ENCODE measurements at regions not wholly inside any gene's neighbourhood (a gene's known extent, or its start where the extent isn't known, plus 50 kb on each side); places are given as distances from the start of the nearest gene placed in this dataset.

DNA sequence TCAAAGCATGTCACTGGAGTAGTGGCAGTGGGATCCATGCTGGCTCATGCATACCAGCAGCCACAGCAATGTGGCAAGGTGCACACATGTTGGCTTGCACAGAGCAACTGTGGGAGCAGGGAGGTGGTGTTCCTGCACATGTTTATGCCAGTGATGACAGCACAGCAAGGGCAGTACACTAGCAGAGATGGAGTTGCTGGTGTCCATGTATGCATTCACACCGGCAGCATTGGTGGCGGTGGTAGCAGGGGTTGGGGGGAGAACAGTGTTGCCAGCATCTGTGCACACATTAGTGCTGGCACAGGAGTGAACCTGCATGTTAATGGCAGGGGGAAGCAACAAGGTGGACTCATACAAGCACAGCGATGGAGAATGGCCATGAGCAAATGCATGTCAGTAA lies 202.0 kb upstream of the KCNMB2 start:
- TF ChIP-seq, protein P1, sequence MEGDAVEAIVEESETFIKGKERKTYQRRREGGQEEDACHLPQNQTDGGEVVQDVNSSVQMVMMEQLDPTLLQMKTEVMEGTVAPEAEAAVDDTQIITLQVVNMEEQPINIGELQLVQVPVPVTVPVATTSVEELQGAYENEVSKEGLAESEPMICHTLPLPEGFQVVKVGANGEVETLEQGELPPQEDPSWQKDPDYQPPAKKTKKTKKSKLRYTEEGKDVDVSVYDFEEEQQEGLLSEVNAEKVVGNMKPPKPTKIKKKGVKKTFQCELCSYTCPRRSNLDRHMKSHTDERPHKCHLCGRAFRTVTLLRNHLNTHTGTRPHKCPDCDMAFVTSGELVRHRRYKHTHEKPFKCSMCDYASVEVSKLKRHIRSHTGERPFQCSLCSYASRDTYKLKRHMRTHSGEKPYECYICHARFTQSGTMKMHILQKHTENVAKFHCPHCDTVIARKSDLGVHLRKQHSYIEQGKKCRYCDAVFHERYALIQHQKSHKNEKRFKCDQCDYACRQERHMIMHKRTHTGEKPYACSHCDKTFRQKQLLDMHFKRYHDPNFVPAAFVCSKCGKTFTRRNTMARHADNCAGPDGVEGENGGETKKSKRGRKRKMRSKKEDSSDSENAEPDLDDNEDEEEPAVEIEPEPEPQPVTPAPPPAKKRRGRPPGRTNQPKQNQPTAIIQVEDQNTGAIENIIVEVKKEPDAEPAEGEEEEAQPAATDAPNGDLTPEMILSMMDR (IDR thresholded peaks at IDR 0.05; ENCODE audit: low read depth, low read length, poor library complexity, severe bottlenecking), result no peak
- no peak for TF ChIP-seq EZH2phosphoT487 (IDR thresholded peaks at IDR 0.05; ENCODE audit: borderline replicate concordance, low read length)
